GM19455 (cell line): ENCODE measurements at regions not wholly inside any gene's neighbourhood (a gene's known extent, or its start where the extent isn't known, plus 50 kb on each side); places are given as distances from the start of the nearest gene placed in this dataset.

Experiments used
- ATAC-seq: cut with Tn5 transposase; IDR thresholded peaks from one replicate; pipeline ENCODE4 v1.9.1; 2021; ENCODE audit not compliant: unreplicated experiment

DNA sequence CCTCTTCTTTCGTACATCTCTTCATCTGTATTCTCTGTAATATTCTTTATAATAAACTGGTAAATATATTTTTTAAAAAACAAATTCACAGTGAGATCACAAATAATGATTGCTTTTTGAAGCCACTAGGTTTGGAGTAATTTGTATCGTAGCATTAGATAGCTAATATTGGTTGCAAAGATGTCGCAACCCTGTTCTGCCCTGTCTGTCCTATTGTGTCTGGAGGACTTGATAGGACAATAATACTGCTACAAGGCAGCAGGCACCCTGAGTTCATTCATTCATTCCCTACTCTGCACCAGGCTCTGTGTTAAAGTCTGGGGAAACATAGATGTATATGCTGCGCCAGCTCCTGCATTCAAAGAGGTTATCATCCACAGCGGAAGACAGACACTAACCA, 206.7 kb upstream of the KLF4 start:
- no peak for ATAC-seq

DNA sequence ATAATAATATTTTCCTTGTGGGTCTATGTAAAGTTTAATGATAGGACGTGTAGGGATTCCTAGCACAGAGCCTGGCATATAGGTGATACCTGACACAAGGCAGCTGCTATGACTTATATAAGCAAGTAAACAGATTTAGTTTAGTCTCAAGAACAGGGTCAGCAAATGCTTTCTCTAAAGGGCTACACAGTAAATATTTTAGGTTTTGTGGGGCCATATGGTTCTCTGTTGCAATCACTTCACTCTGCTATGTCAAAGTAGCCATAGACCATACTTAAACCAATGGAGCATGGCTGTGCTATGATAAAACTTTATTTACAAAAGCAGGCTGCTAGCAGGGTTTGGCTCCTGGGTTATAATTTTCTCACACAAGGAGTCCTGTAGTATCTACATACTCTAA, 204.8 kb upstream of the KLF4 start:
- ATAC-seq: no peak

DNA sequence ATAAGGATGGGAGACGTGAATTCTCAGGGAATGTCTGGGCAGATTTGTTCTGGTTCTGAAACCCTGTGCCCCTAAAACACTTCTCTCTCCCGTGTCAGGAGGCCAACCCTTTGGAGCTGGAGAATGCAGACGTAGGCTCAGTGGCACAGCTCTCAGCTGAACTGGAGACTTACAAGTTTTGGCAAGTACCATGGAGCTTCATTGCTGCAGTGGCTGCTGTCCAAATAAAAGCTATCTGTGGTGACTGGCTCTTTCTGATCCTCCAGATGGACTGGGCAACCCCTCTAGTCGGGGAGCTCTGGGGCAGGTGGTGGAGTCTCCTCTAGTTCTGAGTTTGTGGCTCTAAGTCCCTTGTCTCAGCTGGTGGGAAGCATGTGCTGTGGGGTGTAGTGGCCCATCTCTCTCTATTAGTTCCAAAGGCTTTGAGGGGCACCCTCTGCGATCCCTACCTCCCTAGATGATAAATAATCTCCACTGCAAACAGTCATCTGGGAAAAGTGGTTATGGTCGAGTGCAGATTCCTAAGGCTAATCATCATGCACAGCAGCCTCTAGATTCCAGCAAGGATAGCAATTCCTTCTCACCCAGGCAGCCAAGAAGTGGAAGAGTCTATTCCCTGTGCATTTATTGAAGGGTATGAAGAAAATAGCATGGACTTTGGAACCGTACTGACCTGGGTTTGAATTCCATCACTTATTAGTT, 204.2 kb upstream of the KLF4 start:
- ATAC-seq: no peak

DNA sequence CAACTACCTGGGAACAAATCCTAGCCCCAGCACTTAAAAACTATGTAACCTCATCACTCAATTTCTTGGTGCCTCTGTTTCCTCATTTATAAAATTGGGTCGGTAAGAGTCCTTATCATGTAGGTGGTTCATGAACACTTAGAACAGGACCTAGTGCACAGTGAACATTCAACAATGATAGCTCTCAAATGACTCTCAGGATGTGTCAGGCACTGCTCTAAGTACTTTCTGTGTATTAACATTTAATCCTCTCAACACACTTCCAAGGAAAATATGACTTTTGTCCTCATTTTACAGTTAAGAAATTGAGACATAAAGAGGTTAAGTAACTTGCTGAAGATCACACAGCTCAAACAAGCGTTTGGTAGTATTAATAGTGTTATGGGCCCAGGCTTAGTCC, 202.1 kb upstream of the KLF4 start:
- no peak for ATAC-seq

DNA sequence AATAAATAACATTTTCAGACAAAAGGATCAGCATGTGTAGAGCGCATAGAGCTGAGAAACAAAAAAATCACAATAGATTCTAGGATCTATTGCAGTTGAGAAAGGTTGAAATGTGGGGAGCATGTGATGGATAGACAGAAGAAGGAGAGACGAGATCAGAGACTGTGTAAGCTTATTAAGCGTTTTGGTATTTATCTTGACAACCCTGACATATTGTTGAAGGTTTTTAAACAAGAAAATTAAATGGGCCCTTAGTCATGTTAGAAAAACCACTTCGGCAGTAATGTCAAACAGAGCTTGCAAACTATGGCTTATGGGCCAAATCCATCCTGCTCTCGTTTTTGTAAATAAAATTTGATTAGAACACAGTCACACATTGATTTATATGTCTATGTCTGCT, 200.5 kb upstream of the KLF4 start:
- ATAC-seq: no peak

DNA sequence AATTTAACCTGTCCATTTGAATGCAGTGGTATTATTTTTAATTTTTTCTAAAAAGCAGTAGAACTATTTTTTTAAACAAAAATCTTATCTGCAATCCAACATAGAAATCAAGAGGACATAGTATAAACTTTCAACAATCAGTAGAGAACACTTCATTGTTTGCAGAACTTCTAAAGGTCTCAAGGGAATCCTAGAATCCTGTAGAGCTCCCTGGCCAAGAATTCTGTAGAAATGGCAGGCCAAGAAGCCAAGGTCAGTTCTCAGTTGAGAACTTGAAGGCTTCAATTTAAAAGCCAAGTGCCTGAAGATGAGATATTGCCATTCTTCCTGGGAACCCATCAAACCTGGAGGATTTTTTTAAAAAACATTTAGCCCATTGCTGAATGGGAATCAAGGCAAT, 199.2 kb upstream of the KLF4 start:
- no peak for ATAC-seq

DNA sequence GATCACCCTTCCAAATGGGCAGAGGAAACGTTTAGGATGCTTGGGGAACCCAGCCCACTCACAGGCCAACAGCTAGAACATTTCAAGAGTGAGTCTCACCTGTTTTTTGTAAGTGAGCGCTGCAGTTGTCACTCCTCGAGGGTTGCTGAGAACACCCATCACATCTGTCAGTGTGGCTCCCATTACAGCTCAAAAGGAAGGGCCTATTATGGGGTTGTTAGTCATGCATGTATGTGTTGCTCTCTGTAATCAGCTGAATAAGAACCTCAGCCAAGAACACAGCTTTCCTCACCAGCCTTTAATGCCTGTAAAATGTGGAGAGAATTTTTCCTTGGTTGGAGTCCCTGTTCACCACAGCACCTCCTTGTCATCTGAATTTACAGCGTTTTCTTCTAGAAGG, 196.3 kb upstream of the KLF4 start:
- ATAC-seq: no peak

DNA sequence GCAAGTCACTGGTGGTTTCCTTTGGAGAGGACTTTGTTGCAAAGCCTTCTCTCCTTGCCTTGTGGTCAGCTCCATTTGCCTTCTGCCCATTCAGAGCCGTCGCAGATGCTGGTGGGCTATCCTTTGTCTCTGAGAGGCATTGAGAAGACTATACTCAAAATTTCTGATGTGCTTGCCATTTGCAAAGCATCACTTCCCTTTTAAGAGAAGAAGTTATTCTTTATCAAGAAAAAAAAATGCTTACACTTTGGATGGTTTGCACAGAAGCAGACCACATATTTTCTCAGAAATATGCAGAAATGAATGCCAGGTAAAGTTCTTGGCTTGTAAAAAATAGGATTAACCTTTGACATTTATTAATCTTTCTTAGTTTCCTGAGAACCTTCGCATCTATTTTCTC, 195.8 kb upstream of the KLF4 start:
- ATAC-seq: no peak

DNA sequence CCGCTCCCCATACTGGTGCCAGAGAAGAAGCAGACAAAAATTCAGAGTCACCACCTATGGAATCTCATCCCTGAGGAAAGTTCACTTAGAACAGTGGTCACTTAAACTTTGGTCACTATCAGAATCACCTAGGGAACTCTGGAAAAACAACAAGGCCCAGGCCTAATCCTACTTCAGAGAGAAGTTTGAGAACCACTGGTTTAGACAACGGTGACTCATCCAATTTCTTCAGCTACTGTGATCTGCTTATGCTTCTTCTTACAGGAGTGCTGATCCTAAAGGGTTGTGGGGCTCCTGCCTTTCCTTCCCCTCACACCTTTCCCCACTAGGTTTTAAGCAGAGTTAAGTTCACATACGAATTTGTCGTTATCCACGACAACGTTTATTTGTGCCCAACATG, 194.7 kb upstream of the KLF4 start:
- no peak for ATAC-seq

DNA sequence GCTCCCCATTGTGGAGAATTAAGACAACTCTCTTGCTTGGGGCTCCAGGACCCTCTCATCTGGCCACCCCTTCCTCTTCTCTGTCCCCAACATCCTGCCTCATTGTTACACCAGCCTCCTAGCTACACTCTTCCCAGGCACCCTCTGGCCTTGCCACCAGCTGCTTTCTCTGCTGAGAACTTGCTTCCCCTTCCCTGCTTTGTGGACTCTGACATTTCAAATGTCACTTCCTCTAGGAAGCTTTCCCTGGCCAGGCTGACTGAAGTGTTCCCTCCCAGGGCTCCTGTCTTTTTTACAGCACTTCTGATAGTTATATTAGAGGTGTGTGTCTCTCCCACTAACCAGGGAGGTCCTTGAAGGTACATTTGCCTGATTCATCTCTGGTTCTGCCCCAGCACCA, 194.0 kb upstream of the KLF4 start:
- ATAC-seq: no peak

DNA sequence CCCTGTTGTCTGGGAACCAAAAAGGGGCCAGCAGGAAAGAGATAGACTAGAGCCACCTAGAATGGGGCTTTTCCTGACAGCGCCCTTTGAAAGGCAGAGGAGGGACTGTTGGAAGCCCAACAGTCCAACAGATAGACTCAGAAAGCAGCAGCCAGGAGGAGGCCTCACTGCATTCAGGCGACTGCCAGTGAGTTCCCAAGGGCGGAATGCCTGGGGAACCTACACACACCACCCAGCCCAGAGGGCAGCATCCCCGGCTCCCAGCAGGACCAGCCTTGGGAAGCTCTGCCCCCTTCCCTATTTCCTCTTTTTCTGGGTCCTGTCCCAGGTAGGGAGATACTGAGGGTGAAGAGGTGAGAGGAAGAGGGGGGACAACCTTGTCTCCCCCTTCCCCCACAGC, 192.4 kb upstream of the KLF4 start:
- no peak for ATAC-seq

DNA sequence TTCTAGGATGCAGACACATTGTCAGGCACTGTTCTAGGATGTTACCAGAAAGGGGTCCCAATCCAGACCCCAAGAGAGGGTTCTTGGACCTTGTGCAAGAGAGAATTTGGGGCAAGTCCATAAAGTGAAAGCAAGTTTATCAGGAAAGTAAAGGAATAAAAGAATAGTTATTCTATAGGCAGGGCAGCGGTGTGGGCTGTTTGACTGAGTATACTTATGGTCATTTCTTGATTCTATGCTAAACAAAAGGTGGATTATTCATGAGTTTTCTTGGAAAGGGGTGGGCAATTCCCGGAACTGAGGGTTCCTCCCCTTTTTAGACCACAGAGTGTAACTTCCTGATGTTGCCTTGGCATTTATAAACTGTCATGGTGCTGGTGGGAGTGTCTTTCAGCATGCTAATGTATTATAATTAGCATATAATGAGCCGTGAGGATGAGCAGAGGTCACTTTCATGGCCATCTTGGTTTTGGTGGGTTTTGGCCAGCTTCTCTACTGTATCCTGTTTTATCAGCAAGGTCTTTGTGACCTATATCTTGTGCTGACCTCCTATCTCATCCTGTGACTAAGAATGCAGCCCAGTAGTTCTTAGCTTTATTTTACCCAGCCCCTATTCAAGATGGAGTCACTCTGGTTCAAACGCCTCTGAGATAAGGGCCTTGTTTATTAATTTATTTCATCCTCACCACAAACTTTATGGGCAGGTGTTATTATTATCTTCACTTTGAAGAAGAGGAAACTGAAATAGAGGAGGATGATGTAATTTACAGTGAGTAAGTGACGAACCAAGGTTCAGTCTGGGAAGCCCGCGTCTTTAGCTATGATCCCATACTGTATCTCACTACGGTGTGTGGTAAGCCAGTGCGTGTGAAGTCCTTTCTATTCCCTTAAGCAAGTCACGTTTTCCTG, 186.0 kb upstream of the KLF4 start:
- no peak for ATAC-seq

DNA sequence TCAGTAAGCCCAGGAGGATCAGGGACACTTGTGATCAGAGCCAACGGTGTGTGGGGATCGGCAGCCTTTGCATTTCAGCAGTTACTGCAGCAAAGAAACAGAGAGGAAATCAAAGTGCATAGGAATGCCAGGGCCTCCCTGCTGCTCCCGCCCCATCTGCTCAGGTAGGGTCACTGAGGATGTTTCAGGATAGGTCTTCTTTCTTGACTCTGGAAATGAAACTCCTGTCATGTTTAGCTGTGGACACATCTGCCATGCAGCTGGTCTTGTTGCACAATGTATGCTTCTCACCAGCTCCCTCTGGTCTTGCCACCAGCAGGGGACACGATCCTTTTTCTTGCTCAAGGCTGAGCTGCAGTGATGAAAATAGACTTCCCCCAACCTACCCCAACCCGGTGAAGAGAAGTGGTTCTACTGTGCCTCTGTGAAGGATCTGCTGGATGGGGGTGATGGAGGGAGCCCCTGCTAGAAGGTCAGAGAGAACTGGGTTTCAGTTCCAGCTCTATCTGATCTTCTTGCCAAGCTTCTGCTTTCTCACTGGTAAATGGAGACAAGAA, 185.2 kb upstream of the KLF4 start:
- ATAC-seq: no peak

DNA sequence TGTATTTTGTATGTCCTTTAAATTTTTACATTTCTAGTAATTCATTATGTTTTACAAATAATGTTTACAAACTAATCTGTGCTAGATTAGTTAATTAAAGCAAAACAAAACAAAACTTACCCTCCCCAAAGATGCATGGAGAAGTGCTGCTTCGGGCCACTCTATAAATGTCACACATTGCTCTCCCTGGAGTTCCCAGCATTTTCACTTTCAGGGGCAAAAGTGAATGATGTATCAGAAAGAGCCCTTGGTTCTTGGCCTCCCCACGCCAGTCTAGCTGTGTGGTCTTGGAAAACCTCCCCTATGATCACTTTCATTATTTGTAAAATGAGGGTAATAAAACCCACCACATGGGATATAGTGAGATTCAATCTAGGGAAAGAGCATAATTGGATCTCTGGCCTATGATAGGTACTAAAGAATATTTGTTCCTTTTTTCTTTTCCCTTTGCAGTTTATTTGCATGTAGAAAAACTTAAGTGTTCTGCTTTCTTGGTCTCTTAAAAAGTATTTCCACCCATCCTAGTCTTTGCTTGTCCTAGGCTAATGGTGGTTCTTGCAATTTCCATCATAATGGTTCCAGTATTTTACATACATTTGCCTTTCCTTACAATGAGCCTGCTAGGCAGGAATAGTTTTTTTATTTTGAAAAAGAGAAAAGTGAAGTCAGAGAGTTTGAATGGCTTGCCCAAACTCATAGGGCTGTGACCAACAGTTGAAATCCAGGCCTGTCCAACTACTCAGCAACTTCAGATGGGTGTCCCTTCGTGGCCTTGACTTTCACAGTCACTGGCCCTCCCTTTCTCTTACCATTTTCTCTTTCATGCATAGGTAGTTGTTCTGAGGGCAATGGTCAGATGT, 184.5 kb upstream of the KLF4 start:
- no peak for ATAC-seq

DNA sequence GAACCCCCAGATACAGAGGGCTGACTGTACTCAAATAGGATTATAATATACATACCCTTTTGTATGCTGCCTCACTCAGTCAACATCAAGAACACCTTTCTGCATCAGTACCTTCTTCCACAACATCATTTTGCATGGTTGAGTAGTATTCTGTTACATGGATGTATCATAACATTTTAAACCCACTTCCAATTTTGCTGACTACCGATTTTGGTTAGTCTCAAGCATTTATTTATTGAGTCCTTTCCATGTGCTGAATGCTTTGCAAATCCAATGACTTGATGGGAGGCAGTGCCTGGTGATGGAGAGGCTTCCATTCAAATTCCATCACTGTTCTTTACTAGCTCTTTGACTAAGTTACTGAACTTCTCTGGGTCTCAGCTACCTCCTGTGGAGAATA, 182.0 kb upstream of the KLF4 start:
- no peak for ATAC-seq

DNA sequence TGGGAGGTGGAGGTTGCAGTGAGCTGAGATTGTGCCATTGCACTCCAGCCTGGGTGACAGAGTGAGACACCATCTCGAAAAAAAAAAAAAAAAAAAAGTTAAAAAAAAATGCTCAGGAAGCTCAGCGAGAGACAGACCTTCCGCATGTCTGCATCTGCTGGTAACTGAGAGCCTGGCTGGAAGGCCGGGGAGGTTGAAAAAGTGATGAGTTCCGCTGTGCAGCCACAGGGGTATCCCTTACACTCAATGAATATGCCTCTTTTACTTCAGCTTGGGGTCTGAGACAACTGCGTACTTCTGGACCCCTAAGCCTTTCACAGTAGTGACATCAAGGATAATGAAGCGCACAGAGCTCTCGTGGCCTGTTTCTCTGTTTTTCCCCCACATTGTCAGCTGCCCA, 179.9 kb upstream of the KLF4 start:
- ATAC-seq: no peak

DNA sequence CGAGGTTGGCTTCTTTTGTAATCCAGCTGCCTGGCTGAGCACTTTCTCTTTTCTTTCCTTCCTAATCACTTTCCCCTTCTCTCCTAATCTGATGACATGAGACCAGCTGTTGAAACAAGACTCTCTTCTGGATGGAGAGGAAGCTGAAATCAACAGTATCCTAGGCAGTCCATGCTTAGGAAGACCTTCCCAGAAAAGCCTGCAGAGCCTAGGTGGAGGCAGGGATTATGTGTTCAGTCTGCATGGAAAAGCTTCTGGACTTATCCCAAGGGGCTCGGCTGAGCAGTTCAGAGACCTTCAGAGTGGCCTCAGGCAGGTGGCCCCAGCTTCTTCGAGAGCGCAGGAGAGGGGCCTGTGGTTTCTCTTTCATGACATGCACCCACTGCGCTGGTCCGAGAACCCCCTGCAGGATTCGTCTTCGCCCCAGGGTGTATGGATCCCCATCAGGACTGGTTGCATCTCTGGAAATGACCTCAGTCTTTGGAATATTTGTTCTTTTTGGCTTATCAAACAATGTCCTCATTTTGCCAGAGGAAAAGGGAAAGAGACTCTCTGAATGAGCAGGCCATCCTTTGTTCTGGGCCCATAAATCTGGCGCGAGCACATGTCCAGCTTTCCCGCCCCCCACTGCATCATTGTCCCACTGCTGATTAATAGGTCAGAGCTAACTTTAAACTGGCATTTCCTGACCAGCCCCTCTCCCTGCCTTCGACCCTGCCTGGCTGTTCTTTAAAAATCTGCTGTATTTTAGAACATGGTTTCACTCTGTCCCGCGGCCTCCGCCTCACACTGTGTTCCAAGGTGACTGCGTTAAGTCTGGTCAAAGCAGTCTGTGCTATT, 177.9 kb upstream of the KLF4 start:
- ATAC-seq: no peak

DNA sequence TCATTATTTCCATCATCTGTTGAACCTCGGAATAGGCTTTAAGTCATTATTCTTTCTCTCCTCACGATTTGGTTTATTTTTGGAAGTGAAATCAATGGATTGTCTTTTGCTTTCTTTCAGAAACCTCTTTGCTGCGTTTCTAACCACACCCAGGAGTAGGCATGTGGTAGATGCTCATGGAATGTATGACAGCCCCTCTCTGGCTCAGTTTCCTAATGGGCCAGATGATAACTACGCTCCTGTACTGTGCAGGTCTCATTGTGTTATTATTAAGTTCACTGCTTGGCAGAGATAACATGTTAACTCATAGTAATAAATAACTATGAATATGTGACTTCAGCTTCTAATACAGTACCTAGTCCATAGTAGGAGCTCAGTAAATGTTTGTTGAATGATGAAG, 175.5 kb upstream of the KLF4 start:
- ATAC-seq: no peak

DNA sequence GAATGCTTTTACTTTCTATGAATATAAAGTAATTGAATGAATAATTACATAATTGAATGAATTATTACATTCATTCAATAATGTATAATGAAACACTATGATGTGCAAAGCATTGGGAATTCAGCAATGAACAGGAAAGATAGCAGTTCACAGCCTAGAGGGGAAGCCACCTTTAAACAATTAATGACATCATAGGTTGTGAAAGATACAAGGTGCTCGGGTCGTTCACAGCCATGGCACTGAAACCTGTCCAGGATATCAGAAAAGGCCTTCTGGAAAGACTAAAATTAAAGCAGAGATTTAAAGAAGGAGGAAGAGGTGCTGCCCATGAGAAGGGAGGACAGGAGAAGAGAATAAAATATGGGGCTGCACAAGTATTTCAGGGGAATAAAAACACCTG, 171.4 kb upstream of the KLF4 start:
- no peak for ATAC-seq

DNA sequence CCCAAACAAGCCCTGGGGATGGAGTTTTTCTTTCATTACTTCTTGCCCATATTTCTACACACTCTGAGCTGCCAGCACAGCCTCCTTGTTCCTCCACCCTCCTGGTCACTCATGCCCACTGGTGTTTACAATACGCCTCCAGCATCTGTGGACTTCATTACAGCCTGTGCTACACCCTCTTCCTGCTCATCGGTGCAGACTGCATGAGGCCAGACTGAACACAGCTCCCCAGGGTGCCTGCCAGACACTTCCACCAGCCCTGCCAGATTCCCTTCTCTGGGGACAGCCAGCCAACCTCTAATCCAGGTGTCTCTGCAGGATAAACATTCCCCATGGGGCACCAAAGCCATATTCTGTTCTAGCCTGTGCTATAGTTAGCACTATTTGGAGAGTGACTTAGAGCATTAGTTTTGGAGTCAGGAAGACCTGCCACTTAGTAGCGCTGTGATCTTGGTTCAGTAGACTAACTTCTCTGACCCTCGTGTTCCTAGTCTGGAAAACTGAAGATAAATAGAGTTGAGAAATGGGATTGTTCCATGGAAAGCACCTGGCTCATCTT, 163.8 kb upstream of the KLF4 start:
- no peak for ATAC-seq
